Gastrocnemius medialis (tissue), 4 donors: ENCODE measurements at regions not wholly inside any gene's neighbourhood (a gene's known extent, or its start where the extent isn't known, plus 50 kb on each side); places are given as distances from the start of the nearest gene placed in this dataset.

Source experiments
- ATAC-seq, 2 donors: fragments of 150-250 bp; one replicate each; pipeline ENCODE4 v1.9.1; 2016
- DNase-seq, 2 donors: peaks; one replicate each; pipeline ENCODE4 v3.0.0-alpha.2; 2019
- H3K27ac ChIP-seq, 4 donors: fragments of 200-600 bp; sonication (generic); 1 replicate in 1 of 4; 2 replicates in 3 of 4; pipeline ENCODE4 v1.5.1; 2016 to 2018; ENCODE audit warnings: mild to moderate bottlenecking in 2 of 4, moderate library complexity in 1 of 4
- H3K27me3 ChIP-seq, 3 donors: fragments of 200-600 bp; sonication (generic) in 2 of 3; 1 replicate in 1 of 3; 2 replicates in 2 of 3; pipeline versions ENCODE4 v1.5.1 to v1.6.0; 2016 to 2019; ENCODE audit warnings: mild to moderate bottlenecking in 1 of 3, moderate library complexity in 1 of 3
- H3K36me3 ChIP-seq, 2 donors: fragments of 200-600 bp; sonication (generic) in 1 of 2; one replicate each; pipeline ENCODE4 v1.5.1; 2017 to 2018
- H3K4me1 ChIP-seq, 2 donors: fragments of 200-600 bp; sonication (generic) in 1 of 2; one replicate each; pipeline ENCODE4 v1.5.1; 2016 to 2017; ENCODE audit warnings: mild to moderate bottlenecking in 2 of 2
- H3K4me3 ChIP-seq, 4 donors: fragments of 200-600 bp; sonication (generic) in 3 of 4; 1 replicate in 1 of 4; 2 replicates in 3 of 4; pipeline ENCODE4 v1.5.1; 2016 to 2019; ENCODE audit warnings: mild to moderate bottlenecking in 2 of 4
- H3K9me3 ChIP-seq, 3 donors: fragments of 200-600 bp; sonication (generic) in 2 of 3; 1 replicate in 1 of 3; 2 replicates in 2 of 3; pipeline ENCODE4 v1.5.1; 2016 to 2019
- POLR2A ChIP-seq, 2 donors: fragments of 450-650 bp; IDR thresholded peaks; one replicate each; pipeline ENCODE4 v1.6.1; 2017; ENCODE audit warnings: antibody characterized with exemption in 2 of 2, mild to moderate bottlenecking in 2 of 2, moderate library complexity in 2 of 2
- in situ Hi-C, 4 donors: fragments of 200-750 bp; cut with MboI; loops; one replicate each; pipeline versions ENCODE4 v1.15.0 to v1.8.0; 2017; ENCODE audit warnings: low sequenced_read_pairs in 4 of 4
- intact Hi-C: fragments of 100-400 bp; cut with DNase I; formaldehyde crosslinking; loops from one replicate; pipeline ENCODE4 v1.15.1; 2023; ENCODE audit warnings: low total_unique reads
- TF ChIP-seq, protein P1 (sequence below), 5 experiments: fragments of 450-650 bp in 3 of 5; fragments of 200-600 bp in 2 of 5; sonication (generic) in 2 of 5; IDR thresholded peaks in 4 of 5; conservative IDR thresholded peaks in 1 of 5; 1 replicate in 4 of 5; 2 replicates in 1 of 5; pipeline ENCODE4 v1.5.1; 2016 to 2019; ENCODE audit warnings: antibody characterized with exemption in 5 of 5, mild to moderate bottlenecking in 3 of 5, moderate library complexity in 3 of 5

DNA sequence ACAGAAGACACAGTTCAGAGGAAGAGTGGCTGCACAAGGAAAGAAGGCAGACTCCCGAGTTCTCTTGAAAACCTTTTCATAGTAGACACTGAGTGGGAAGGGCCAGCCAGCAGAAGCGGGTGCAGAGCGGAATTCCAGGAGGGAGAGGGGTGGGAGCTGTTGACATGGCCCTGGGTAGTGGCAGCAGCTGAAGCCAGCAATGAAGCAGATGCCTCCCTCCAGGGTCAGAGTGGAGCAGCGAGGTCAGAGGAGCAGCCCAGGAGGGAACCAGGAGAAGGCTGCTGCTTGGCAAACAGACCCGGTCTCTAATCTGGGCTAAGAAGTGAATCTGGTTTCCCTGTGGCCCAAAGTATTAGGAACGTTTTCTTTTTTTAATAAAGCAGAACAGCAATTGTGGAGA is 73.9 kb upstream of the SPATA13 start:
- Histone ChIP-seq H3K9me3 (no peaks in the 10 kb centered on the region), H3K4me3 (no peak overlapping the region), H3K36me3 (no peaks in the 10 kb centered on the region), H3K27me3 (no peaks in the 10 kb centered on the region), H3K4me1 (peaks cover 0 to 6% of the 10 kb centered on the region in 2 donors), H3K27ac (no peak overlapping the region)
- TF ChIP-seq, protein P1, sequence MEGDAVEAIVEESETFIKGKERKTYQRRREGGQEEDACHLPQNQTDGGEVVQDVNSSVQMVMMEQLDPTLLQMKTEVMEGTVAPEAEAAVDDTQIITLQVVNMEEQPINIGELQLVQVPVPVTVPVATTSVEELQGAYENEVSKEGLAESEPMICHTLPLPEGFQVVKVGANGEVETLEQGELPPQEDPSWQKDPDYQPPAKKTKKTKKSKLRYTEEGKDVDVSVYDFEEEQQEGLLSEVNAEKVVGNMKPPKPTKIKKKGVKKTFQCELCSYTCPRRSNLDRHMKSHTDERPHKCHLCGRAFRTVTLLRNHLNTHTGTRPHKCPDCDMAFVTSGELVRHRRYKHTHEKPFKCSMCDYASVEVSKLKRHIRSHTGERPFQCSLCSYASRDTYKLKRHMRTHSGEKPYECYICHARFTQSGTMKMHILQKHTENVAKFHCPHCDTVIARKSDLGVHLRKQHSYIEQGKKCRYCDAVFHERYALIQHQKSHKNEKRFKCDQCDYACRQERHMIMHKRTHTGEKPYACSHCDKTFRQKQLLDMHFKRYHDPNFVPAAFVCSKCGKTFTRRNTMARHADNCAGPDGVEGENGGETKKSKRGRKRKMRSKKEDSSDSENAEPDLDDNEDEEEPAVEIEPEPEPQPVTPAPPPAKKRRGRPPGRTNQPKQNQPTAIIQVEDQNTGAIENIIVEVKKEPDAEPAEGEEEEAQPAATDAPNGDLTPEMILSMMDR (IDR thresholded peaks at IDR 0.05 in 4 of 5, conservative IDR thresholded peaks at IDR 0.05 in 1 of 5): no peak
- no peak for TF ChIP-seq POLR2A (IDR thresholded peaks at IDR 0.05)
- no peak for DNase-seq
- in situ Hi-C loops (loop anchor here in 1 of 4 donors (25.0 kb wide), 1 partner anchor 101 kb away; no protein-coding TSS in a partner anchor), intact Hi-C loops (no loop called here)
- no peak for ATAC-seq

DNA sequence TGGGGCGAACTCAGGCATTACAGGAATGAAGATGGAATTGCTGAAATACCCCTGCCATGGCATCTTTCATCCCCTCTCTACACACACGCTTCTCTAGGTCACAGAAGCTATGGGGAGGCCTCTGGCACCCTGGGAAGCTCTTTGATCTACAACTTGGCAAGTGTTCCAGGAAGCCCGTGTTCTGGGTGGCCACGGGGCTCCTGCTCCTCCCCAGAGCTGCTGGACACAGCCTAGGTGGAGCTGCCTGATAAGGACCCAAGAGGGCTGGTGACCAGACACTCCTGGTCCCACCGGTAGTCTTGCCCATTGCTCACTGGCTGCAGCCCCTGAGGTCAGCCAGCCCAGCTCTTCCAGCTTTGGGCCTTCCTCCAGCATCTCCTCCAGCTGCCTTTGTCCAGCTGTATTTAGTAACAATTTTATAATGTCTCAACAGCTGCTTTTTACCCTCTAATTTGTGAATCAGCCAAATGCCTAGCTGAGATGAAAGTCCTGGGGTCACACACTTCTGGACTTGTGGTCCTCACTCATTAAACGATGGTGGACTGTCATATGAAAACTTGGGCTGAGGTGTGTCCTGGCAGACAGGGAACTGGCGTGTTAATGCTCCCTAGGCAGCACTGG is 72.8 kb upstream of the SPATA13 start:
- DNase-seq (no peak), ATAC-seq (peak in 1 of 2 donors; percentile 27)
- H3K36me3 ChIP-seq: no peaks in the 10 kb centered on the region
- in situ Hi-C loops (loop anchor here in 1 of 4 donors (25.0 kb wide), 1 partner anchor 100 kb away; no protein-coding TSS in a partner anchor), intact Hi-C loops (no loop called here)
- no peaks in the 10 kb centered on the region for H3K9me3 ChIP-seq
- no peak overlapping the region for H3K27ac ChIP-seq
- no peak for TF ChIP-seq POLR2A (IDR thresholded peaks at IDR 0.05)
- TF ChIP-seq, protein P1 (IDR thresholded peaks at IDR 0.05 in 4 of 5, conservative IDR thresholded peaks at IDR 0.05 in 1 of 5): no peak
- H3K27me3 ChIP-seq: no peaks in the 10 kb centered on the region
- peaks cover 0 to 6% of the 10 kb centered on the region in 2 donors for H3K4me1 ChIP-seq
- no peak overlapping the region for H3K4me3 ChIP-seq

DNA sequence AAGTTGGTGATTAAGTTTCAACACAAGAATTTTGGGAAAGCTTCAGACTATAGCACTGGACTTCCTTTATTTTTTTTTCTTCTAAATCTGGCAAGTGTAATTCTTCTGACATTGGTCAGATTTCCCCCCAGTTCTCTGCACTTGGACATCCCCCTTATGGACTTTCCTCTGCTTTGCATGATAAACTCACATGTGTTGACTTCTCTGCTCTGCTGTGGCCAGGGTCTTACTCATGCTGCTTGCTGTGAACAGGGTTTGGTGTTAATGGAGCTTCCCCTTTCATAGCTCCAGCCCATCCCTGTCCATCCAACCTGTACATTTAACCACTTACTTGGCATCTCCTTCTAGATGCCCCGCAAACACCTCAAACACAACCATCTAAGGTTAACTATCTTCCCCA is 70.5 kb upstream of the SPATA13 start:
- ATAC-seq (no peak), DNase-seq (no peak)
- H3K27ac ChIP-seq: no peak overlapping the region
- no peak overlapping the region for H3K4me3 ChIP-seq
- in situ Hi-C loops: loop anchor here in 1 of 4 donors (25.0 kb wide), 1 partner anchor 97 kb away; no protein-coding TSS in a partner anchor
- intact Hi-C loops: no loop called here
- no peaks in the 10 kb centered on the region for H3K36me3 ChIP-seq
- no peaks in the 10 kb centered on the region for H3K27me3 ChIP-seq
- no peaks in the 10 kb centered on the region for H3K9me3 ChIP-seq
- TF ChIP-seq POLR2A (IDR thresholded peaks at IDR 0.05): no peak
- TF ChIP-seq, protein P1 (IDR thresholded peaks at IDR 0.05 in 4 of 5, conservative IDR thresholded peaks at IDR 0.05 in 1 of 5): no peak
- peaks cover 0 to 6% of the 10 kb centered on the region in 2 donors for H3K4me1 ChIP-seq

DNA sequence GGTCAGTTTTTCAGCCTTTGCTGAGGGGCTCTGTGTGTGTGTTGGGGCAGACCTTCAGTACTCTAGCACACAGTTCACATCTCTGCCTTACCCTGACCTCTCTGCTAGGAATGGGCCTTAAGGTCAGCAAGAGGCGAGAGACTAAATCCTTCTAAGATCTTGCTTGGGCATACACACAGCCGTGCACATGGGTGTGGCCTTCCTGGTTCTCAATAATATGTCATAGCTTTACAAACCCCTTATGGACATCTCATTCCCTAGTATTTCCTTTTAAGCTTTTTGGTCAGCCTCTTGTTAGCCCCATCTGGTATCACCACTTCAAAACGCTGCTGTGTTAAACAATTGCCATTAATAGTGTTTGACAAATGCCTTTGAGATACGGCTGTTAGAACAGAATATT is 69.4 kb upstream of the SPATA13 start:
- Histone ChIP-seq H3K4me1 (peaks cover 0 to 6% of the 10 kb centered on the region in 2 donors), H3K27ac (peak overlapping the region in 1 of 4 donors; percentile 46), H3K27me3 (no peaks in the 10 kb centered on the region), H3K9me3 (no peaks in the 10 kb centered on the region), H3K36me3 (no peaks in the 10 kb centered on the region), H3K4me3 (no peak overlapping the region)
- intact Hi-C loops: no loop called here
- in situ Hi-C loops: loop anchor here in 1 of 4 donors (25.0 kb wide), 1 partner anchor 96 kb away; no protein-coding TSS in a partner anchor
- TF ChIP-seq, protein P1 (IDR thresholded peaks at IDR 0.05 in 4 of 5, conservative IDR thresholded peaks at IDR 0.05 in 1 of 5): no peak
- no peak for TF ChIP-seq POLR2A (IDR thresholded peaks at IDR 0.05)
- DNase-seq (no peak), ATAC-seq (peak in 1 of 2 donors; percentile 27)
